ENCODE measurements at regions not wholly inside any gene's neighbourhood (a gene's known extent, or its start where the extent isn't known, plus 50 kb on each side); places are given as distances from the start of the nearest gene placed in this dataset.

DNA sequence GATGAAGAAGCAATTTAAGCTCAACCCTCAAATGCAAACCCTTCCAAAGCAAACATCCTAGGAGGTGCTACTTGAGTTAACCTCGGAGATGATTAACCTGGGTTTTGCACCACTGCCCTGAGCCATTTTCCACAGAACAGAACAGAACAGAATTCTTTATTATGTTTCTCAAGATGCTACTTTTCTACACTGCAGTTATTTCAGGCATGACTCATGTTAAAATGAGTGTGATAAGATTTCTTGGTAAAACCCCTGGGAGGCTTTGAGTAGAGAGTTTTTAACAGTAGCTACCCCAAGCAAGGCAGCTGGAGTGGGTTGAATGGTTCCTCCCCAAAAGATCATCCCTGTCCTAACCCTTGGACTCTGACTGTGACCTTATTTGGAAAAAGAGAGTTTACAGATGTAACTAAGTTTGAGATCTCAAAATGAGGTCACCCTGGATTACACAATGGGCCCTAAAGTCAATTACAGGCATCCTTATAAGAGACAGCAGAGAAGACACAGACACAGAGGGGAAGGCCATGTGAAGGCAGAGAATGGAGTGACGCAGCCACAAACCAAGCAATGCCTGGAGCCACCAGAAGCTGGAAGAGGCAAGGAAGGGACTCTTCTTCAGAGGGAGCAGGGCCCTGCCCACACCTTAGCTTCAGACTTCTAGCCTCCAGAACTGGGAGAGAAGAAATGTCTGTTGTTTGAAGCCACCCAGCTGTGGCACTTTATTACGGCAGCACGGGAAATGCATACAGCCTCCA, 153.4 kb downstream of the ETS2 start:
- TF ChIP-seq, protein P1, sequence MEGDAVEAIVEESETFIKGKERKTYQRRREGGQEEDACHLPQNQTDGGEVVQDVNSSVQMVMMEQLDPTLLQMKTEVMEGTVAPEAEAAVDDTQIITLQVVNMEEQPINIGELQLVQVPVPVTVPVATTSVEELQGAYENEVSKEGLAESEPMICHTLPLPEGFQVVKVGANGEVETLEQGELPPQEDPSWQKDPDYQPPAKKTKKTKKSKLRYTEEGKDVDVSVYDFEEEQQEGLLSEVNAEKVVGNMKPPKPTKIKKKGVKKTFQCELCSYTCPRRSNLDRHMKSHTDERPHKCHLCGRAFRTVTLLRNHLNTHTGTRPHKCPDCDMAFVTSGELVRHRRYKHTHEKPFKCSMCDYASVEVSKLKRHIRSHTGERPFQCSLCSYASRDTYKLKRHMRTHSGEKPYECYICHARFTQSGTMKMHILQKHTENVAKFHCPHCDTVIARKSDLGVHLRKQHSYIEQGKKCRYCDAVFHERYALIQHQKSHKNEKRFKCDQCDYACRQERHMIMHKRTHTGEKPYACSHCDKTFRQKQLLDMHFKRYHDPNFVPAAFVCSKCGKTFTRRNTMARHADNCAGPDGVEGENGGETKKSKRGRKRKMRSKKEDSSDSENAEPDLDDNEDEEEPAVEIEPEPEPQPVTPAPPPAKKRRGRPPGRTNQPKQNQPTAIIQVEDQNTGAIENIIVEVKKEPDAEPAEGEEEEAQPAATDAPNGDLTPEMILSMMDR (IDR thresholded peaks at IDR 0.05): no peak
- TF ChIP-seq POLR2A (IDR thresholded peaks at IDR 0.05) (no peak), POLR2AphosphoS5 (IDR thresholded peaks at IDR 0.05) (peak; percentile 70 to 82 (median 78)), EP300 (IDR thresholded peaks at IDR 0.05) (peak in 3 of 4 donors; percentile 8 to 72 (median 65))

Data from sigmoid colon (tissue), 4 donors.